ENCODE measurements at regions not wholly inside any gene's neighbourhood (a gene's known extent, or its start where the extent isn't known, plus 50 kb on each side); places are given as distances from the start of the nearest gene placed in this dataset.

- TF ChIP-seq CTBP1 (IDR thresholded peaks at IDR 0.05; ENCODE audit: borderline replicate concordance), result no peak
- TF ChIP-seq SP1 (IDR thresholded peaks at IDR 0.05), result no peak
- no peak for TF ChIP-seq BHLHE40 (IDR thresholded peaks at IDR 0.05; ENCODE audit: borderline replicate concordance)
- TF ChIP-seq ELF4 (IDR thresholded peaks at IDR 0.05), result no peak
- no peak for TF ChIP-seq SUZ12 (IDR thresholded peaks at IDR 0.05)
- no peak for TF ChIP-seq FOXK2 (IDR thresholded peaks at IDR 0.05)
- no peak for TF ChIP-seq LEF1 (IDR thresholded peaks at IDR 0.05; ENCODE audit: borderline replicate concordance)
- no peak for TF ChIP-seq PKNOX1 (IDR thresholded peaks at IDR 0.05)
- no peak for TF ChIP-seq FOXA1 (IDR thresholded peaks at IDR 0.05)
- no peak for TF ChIP-seq FOXM1 (IDR thresholded peaks at IDR 0.05; ENCODE audit: borderline replicate concordance)
- no peak for TF ChIP-seq NFRKB (IDR thresholded peaks at IDR 0.05)
- TF ChIP-seq ZNF384 (IDR thresholded peaks at IDR 0.05), result no peak
- no peak for TF ChIP-seq ARNT (IDR thresholded peaks at IDR 0.05)
- no peak for TF ChIP-seq TARDBP (IDR thresholded peaks at IDR 0.05)
These were observed 210.9 kb downstream of the TFAP2B start for GRCh38 chr6:51029561-51029960.
